SHP77 (cell line): ENCODE measurements at regions not wholly inside any gene's neighbourhood (a gene's known extent, or its start where the extent isn't known, plus 50 kb on each side); places are given as distances from the start of the nearest gene placed in this dataset.

ENCODE experiments used
- DNase-seq, 2 experiments: peaks; one replicate each; lab custom pipeline; 2025; lab: John Stamatoyannopoulos, UW

DNA sequence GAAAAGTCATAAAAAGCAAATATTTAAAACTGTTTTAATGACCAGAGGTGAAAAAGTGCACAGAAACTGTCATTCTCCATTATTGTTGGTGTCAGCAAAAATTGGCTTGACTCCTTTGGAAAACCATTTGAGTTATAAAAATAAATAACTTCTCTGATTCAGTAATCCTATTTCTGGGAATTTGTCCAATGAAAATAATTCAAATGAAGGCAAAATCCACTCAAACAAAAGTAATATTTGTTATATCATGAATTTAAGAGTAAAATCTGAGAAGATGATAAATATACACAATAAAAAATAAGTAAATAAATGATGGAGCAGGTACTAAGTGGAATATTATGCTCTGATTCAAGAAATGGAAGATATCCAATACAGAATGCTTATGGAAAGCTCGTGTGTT is 326.6 kb upstream of the KLF6 start:
- no peak for DNase-seq

DNA sequence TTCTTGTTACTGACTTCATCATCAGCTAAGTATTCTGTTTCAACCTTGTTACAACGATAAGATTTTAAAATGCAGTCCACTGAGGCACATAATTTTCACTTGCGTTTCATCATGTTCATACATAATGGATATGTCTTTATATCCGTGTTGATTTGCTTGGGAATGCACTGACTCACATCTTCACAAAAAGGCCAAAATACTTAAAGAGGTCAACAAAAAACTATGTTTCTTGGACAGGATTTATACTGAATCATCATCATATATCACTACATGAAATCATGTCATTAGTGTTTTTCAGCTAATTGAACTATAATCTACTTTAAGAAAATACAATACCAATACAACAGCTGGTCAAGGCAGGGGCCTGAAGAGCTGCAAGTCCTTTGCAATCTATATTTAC is 324.5 kb upstream of the KLF6 start:
- no peak for DNase-seq

DNA sequence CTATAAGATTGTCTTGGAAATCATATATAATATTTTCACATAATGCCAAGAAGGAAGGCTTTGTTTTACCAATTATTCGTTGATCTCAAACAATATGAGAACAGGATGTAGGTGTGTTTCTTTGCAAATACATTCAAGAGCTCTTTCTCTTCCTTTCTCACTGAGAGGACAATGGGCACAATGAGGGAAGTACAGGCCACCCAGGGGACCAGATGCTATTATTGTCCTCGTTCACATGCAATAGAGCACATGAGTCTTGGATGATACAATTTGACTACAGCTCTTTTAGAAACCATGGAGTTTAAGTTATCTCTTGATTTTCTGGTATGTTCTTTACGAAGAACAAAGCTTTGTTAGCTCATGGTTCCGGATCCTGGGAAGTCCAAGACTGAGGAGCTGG is 323.7 kb upstream of the KLF6 start:
- DNase-seq: no peak

- no peak for DNase-seq
Measured at GRCh38 chr10:4107285-4107851, 322.4 kb upstream of the KLF6 start.

DNA sequence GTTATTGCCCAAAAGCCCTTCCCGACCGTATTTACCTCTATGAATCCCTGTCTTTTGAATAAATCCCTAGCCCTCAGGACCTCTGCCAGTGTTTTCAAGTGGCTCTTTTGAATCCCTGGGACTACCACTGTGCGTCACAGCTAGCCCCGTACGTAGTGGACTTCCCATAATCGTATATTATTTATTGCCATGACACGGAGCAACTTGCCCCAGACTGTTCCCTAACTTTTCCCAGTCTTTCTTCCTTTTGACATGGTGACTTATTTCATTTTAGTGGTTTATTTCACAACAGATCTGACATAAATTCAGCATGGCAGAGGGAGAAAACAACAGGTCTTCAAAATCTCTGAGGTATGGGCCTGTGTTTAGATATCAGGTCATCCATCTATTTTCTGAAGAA is 318.6 kb upstream of the KLF6 start:
- no peak for DNase-seq

DNA sequence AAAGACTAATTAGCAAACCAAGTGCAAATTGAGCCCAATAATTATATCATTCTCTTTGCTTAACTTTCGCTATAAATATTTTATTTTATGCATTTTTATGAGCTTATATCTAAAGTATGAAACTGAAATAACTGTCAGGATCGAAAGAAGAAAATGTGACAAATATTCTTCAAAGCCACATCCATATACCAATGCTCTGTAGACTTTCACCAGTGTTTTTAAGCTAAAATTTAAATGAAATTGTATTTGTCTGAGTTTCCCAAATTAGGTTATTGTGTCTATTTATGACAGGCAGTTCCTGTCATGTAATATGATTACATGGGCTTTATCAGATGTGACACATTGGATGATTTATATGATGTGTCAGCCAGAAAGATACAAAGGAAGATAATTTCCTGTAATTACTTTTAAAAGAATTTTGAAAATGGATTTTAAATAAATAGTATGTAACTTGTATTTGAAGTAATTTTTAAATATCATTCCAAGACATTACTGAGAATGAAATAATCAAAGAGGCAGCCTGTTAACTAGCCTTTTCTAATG is 317.9 kb upstream of the KLF6 start:
- no peak for DNase-seq

DNA sequence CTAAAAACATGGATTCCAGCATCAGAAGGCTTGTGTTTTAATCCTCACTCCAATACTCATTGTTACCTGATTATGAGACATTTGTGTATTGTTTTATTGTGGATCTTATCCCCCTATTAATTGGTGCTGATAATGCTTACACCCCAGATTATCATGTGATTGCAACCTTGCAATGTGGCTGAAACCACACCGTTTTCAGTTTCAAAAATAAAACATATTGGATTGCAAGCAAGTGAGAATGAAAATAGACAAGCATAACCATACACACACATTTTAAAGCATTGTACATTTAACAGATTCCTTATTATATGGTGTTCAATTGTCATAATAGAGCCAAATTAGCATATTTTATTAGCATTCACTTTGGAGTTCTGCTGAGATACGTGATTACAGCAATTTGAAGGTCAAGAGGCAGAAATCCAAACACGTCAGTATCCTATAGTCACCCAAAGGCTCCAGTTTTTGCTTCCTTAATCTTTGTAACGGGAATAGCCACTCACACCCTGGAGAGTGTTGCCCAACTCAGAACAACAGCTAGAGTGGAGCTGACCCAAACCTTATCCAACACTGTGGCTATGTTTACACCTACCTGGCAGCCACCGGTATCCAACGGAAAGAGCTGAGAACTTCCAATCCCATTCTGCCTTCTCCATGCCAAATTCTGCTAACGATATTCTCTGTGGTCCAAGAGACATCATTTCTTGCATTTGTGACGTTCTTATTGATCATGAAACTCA is 317.1 kb upstream of the KLF6 start:
- no peak for DNase-seq

DNA sequence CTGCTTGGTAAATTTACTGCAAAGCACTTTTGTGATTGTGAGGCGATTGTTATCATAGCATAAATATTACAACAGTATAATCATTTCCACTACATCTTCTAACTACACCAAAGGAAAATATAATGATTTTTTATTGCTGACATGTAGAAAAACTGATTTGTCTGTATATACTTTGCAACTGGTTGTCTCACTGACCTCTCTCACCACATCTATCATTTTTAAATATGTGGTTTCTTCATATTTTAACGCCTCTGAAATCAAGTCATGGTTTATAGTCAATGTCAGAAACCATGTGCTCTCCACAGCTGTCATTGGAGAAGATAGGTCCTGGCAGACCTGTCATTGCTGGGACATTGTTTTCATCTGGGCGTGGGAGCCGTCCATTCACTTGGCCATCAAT is 315.4 kb upstream of the KLF6 start:
- DNase-seq: no peak

GRCh38 chr10:4099202-4099601 is 314.2 kb upstream of the KLF6 start:
- no peak for DNase-seq

GRCh38 chr10:4095166-4095917 is 310.3 kb upstream of the KLF6 start:
- no peak for DNase-seq

- DNase-seq: no peak
Measured at GRCh38 chr10:4094751-4095150, 309.7 kb upstream of the KLF6 start.

DNA sequence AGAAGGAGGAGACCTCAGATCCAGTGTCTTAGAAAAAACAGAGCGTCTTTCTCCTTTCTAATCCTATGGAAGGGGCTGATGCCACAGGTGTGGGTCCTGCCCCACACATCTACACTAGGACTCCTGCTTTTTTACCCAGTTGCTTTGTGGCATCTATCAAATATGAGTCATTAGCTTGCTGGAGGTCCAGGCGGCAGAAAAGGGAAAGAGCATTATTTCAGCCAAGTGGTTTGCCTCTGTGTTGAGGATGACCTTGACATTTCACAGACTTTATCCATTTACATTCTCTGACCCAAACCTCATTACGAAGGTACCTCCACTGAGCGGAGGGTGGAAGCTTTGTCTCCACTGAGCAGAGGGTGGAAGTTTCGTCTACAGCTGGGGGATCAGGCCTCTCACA is 308.4 kb upstream of the KLF6 start:
- no peak for DNase-seq

DNA sequence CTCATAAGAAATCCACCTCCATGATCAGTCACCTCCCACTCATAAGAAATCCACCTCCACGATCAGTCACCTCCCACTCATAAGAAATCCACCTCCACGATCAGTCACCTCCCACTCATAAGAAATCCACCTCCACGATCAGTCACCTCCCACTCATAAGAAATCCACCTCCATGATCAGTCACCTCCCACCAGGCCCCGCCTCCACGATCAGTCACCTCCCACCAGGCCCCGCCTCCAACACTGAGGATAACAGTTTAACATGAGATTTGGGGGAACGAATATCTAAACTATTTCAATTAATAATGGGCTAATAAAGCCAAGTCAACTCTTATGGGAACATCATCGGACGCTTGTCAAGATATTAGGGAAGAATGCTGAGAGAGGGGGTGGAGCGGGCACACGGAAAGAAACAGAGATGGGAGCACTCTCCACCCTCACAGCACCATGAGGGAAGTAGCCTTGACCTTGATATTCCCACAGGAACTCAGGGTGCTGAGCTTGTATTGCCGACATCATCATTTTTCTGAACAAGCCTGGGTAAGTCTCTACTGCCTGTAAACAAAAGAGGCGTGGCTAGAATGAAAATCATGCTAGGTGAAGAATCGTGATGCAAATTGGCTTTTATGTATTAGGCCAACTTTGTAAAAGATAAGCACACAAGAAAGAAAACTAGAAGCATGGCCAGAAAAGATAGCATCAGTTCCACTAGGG is 303.5 kb upstream of the KLF6 start:
- no peak for DNase-seq

- DNase-seq: no peak
Measured at GRCh38 chr10:4086131-4086898, 301.3 kb upstream of the KLF6 start.

- DNase-seq: no peak
Measured at GRCh38 chr10:4083509-4084003, 298.5 kb upstream of the KLF6 start.

- DNase-seq: no peak
Measured at GRCh38 chr10:4082861-4083260, 297.9 kb upstream of the KLF6 start.

DNA sequence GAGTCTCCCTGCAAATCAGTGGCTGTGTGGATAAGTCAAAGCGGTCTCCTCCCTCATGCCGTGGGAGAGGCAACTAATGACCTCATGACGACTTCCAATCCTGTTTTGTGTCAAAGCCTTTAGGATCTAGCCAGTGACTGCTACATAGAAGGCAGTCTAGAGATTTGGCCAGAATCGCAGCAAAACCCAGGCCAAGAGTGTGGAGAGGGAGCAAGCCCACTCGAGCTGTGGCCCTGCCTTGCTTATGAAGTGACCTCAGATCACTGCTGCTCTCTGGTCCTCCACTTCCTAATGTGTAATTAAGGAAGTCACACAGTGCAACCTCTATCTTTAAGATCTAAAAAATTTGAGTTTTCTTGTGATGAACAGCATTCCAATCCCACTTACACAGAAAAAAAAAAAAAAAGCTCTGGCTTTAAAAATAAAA is 296.7 kb upstream of the KLF6 start:
- no peak for DNase-seq

DNA sequence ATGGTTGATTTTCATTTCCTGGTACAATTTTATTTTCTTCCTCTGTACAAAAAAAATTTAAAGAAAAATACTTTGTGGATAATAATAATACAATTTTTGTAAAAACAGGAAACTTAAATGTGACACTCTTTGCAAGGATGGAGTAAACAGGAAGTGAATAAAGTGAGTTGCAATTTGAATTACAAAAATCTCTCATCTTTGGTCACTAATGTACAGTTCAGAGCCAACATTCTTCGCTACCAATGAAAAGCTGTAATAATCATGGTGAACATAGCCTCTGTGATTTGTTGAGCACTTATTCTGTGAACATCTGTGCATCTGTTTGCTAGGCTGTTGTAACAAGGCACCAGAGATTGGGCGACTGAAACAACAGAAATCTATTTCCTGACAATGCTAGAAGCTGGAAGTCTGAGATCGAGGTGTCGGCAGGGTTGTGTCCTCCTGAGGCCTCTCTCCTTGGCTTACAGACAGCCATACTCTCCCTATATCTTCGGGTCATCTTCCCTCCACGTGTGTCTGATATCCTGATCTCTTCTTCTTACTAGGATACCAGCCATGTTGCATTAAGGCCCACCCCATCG is 295.3 kb upstream of the KLF6 start:
- no peak for DNase-seq

DNA sequence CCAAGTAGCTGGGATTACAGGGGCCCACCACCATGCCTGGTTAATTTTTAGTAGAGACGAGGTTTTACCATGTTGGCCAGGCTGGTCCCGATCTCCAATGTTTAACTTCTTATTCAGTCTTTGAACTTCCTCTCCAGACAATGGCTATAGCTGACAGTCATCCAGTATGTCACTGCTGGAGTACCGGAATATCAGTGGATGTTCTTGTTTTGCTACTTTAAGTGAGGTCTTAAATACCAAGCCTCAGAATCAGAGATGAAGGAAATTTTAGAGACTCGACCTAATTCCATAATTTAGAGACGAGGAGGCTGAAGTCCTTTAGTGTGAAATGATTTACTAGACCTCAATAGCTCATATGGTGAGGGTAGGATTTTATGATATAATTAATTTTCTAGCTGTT is 294.8 kb upstream of the KLF6 start:
- no peak for DNase-seq

DNA sequence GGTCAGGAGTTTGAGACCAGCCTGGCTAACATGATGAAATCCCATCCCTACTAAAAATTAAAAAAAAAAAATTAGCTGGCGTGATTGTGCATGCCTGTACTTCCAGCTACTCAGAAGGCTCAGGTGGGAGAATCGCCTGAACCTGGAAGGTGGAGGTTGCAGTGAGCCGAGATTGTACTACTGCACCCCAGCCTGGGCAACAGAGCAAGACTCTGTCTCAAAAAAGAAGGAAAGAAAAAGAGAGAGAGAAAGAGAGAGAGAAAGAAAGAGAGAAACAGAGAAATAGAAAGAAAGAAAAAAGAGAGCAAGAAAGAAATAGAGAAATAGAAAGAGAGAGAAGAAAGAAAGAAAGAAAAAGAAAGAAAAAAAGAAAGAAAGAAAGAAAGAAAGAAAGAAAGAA is 292.8 kb upstream of the KLF6 start:
- DNase-seq: no peak

DNA sequence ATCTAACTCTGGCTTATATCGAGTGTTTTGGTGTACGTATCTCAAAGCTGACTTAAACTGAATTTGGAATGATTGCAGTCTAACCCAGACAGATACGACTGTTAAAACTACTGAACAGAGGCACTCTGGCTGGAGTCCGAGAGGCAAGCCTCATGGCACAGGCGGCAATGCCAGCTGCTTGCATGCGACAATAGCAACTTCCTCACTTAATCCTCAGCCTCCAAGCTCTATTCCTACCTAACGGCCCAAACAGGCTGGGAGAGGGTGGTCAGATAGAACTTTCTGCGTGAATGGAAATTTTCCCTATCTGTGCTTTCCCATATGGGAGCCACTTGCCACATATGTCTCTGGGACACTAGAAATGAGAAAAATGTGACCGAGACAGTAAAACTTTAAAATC is 292.0 kb upstream of the KLF6 start:
- no peak for DNase-seq
